ENCODE measurements at regions not wholly inside any gene's neighbourhood (a gene's known extent, or its start where the extent isn't known, plus 50 kb on each side); places are given as distances from the start of the nearest gene placed in this dataset.

DNA sequence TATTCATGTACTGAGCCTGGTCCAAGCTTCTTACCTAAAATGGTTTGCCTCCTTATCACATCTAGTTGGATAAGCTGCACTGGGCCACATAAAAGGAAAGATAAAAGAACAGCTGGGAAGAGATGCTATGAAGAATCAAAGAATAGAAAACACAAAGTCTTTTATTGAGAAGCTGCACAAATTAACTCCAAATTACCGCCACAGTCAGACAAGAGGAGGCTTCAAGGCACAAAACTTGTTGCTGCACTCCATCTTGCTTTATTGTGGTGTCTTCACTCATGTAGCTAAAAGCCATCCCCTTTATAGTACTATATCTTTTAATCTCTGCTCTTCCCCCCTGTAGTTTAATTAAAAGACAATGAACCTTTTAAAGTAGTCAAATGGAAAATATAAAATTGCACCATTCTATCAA, 330.6 kb upstream of the PMFBP1 start:
- no peak for DNase-seq

DNA sequence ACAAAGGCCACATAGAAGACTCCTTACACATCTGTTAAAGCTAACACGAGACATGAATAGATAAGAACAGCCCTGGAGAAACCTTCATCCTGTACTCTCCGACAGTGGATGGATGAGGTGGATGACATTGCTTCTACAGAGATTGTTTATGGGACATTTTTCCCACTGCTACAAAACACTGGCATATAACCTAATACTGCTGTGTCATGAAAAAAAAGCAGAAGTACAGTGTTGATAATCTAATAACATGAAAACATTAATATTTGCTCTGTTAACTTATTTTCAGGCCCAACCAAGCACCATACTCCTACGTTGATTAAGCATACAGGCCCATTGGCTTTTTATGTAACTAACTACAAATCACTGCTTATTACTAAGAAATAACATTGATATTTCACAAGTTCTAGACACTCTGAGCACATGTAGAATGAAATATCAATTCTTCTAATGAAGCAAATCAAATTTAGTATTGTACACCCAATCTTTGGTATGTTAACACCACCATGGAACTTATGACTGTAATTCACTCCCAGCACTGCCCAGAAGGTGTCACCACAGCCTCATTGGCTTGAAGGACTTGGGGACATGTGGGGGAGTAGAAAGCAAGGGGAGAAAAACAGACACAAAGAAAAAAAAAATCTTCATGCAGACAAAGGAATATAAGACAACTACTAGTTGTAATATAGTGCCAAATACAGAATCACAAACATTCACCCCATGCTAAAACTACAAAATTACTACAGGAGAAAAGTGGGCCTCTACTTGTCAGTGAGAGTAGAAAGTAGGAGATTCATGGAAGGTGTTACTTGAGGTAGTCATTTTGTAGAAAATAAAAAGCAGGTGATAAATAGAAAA, 330.0 kb upstream of the PMFBP1 start:
- DNase-seq = peak; percentile 83

DNA sequence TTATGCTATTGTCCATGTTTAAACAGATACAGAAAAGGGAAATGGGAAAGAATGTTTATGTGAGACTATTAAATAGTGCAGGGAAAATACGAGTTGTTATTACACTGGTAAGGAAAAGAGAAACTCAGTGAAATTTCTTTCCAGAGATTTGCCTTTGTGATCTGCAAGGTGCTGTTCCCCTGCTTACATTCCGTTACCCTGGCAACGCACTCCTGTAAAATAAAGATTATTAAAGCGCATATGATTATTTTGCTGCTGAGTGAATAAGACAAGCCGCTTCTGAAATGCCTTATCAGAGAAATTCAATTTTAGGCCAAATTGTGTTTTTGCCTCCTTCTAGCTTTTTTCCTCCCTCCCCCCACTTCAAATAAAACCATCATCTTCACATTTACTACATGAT, 328.6 kb upstream of the PMFBP1 start:
- DNase-seq = no peak

DNA sequence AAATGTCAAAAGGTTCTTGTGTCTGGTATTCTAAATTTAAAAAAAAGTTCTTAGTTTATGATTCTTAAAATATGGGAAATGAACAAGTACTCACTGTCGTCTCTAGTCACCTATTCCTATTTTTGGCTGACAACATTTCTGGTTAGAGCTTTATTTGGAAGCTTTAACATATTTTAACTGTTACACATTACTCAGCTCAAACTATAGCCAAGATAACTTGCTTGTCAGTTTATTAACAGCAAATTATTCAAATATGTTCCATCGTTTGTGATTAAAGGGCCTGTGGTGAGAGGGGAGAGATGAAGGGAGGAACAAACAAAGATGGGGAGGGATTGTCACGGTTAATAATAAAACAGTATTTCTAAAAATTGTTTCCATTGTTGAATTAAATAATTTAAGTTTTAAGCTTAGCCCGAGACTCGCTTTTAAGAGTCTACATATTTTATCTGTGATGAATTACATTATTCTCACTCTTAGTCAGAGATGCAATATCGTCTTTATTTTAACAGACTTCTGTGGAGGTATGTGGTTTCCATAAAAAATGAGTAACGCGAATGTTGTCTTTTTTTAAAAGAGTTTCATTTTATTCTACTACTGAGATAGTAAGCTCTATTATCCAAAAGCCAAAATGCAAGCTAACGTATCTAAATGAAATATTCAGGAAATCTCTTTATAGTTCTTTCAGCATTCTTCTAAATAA, 321.9 kb upstream of the PMFBP1 start:
- DNase-seq = peak; percentile 90

DNA sequence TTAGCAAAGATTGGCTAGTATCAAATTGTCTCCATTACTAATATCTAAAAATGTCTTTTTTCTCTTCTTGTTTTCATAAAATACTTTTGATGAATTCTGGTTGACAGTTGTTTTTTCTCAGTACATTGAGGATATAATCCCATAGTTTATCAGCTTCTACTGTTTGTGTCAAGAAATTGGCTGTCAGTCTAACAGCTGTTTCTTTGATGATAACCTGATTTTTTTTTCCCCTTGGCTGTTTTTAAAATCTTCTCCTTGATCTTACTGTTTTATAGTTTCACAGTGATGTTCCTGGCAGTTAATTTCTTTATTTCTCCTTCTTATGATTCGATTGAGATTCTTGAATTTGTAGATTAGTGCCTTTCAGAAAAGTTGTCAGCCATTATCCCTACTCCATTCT, 315.3 kb upstream of the PMFBP1 start:
- no peak for DNase-seq

DNA sequence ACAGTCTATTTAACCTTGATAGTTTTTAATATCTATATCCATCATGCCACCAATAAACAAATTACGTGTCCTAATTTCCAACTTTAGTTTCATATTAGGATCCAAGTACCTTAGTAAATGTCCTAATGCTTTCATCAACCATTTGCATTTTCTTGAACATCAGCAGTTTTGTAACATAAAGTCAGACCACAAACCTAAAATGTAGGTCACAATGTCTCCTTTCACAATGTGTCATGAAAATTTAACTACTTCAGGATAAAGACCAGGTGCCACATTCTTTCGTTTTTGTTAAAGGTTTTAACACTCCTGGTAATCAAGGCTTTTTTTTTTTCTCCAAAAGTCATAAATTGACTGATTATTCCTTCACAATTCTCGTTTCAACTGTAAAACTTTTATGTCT, 310.7 kb upstream of the PMFBP1 start:
- DNase-seq = no peak

DNA sequence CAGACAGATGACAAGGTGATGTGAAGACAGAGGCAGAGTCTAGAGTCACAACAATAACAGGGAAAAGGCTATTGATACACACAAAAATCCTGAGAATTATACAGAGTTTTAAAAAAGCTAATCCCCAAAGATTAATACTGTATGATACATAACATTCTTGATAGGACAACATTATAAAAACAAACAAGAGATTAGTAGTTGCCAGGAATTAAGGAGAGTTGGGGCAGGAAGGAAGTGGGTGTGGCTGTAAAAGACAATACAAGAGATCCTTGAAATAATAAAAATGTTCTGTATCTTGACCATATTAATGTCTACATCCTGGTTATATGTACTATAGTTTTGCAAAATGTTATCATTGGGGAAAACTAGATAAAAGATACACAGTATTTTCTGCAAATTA, 309.5 kb upstream of the PMFBP1 start:
- peak; percentile 78 for DNase-seq

DNA sequence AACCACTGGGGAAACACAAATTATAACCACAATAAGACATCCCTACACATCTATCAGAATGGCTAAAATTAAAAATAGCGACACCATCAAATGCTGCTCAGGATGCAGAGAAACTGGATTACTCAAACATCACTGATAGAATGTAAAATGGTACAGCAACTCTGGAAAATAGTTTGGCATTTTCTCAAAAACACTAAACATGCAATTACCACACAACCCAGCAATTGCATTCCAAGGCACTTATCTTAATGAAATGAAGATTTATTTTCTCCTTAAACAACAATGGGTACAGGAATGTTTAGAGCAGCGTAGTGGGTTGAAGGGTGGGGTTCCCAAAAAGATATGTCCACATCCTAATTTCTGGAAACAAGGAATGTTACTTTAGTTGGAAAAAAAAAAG, 309.0 kb upstream of the PMFBP1 start:
- DNase-seq = peak; percentile 43

DNA sequence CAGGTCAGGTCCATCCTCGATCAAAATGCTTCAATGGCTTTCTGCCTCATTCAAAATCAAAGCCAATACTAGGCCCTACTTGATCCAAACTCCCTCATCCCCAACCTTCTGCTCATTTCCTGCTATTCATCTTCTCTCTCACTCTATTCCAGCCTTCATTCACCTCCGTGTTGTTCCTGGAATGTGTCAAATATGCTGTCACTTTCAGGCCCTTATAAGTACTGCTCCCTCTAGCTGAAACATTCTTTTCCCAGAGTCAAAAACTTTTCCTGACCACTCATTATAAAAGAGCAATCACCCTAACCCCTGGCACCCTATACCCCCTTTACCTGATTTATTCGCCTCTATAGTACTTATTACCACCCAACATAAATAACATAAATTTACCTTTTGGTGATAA, 303.7 kb upstream of the PMFBP1 start:
- peak; percentile 65 for DNase-seq

DNA sequence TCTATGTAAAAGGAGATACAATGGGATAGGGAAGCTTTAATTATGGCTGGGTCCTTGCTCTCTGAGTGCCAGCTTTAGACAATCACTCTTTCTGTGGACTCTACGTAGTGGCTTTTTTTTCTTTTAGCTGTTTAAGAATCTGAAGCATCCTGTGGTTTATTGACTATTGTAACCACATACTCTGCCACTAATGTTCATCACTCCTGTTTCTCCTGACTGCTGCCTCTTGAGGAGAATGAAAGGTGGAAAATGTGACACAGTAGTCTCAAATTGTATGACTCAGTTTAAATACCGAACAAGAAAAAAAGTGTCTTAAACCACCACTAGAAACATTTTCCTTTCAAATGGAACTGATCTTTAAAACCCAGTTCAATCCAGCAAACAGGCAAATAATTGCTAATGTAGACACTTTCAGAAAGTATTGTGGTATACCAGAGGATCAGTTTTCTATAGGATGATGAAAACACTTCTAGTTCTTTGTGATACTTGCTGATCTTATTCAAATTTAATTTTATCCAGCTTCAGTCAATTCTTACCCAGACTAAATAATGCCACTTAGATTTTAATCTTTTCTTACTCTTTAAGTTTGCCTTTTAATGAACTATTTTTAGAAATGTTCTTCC, 302.7 kb upstream of the PMFBP1 start:
- peak; percentile 97 for DNase-seq

DNA sequence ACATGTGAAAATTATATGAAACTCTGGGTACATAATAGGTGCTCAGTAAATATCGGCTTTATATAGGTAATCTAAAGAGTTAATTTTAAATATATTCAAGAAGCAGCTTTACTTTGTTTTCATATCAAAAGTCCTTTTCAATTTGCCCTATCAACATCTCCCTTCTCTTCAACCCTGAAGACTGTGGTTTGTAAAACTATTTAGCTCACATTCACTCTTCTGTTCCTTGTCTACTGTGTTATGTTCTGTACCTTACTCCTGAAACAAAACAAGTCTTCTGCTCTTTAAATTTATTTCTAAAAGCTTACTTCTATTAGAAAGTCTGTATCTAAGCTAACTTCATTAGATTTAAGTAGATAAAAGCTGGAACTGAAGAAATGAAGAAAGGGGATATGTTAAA, 301.7 kb upstream of the PMFBP1 start:
- DNase-seq = no peak

DNA sequence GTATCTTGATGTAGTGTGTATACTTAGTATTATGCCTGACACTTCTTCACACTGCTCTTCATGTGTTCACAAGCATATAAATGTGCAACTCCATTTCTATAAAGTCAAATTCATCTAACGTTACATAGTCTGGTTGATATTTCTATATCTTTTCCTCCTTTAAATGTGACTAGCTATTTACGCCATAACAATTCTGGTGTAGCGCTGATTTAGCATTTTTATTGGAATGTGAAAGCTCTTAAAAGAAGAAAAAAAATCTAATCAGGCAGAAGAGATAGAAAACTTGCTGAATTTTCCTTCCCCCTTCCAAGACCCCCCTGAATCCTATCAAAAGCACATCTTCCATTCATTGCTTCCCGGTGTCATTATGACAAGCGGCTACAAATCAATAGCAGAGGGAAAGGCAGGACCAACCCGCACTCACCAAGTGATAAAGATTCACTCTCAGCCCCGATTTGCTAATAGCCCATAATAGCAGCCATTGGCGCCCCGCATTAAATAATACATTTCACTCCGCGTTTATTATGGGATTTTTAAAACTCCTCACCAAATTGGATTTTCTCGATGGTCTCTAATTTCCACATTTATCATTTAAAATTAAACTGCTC, 299.5 kb upstream of the PMFBP1 start:
- DNase-seq = no peak

DNA sequence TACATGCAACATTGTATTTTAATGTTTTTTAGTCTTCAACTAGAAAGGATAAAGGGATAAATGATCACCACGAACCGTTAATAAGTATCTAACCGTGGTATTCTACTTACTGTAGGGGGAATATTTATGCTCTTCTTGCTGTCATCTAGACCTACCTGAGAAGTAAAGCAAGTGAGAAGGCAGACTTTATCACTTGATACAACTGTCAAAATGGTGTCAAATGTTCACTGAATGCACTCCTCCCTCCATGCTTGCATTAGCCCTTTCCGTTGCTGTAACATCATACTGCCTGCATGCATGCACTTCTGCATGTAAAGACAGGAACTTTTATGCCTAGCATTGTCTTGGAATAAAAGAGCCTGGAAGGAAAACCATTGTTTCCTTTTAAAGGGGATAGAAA, 298.6 kb upstream of the PMFBP1 start:
- no peak for DNase-seq

DNA sequence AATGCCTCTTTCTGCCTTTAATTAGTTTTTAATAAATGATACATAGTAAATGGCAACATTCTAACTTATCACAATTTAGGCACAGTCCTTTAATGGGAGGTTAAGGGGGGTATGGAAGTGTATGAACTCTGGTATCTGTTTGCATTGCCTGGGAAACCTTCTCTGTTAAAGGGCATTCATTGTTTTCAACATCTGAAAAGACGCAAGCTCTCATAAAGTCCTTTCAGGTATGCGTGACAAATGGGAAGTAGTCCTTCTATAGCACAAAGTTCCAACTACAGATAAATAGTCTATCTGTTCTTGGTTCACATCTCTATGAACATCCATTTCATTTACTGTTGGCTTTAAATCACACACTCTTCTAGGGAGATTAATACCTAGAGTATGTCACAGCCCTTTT, 298.0 kb upstream of the PMFBP1 start:
- DNase-seq = no peak

DNA sequence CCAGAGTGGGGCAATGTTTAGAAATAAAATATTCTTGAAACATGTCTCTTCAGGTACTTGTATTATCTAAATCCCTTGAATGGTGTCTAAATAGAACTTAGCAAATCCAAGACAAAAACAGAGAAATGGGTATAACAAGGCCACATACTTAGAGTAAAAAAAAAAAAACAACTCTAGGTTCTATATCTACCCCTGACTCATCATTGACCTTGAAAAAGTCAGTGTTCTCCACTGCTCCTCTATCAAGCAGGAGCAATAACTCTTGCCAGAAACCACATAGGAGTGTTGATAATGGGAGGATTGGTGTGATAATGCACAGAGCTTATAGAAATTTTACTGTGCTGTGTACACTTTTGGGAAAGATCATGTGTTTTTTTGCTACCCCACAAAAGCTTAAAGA, 296.6 kb upstream of the PMFBP1 start:
- no peak for DNase-seq

DNA sequence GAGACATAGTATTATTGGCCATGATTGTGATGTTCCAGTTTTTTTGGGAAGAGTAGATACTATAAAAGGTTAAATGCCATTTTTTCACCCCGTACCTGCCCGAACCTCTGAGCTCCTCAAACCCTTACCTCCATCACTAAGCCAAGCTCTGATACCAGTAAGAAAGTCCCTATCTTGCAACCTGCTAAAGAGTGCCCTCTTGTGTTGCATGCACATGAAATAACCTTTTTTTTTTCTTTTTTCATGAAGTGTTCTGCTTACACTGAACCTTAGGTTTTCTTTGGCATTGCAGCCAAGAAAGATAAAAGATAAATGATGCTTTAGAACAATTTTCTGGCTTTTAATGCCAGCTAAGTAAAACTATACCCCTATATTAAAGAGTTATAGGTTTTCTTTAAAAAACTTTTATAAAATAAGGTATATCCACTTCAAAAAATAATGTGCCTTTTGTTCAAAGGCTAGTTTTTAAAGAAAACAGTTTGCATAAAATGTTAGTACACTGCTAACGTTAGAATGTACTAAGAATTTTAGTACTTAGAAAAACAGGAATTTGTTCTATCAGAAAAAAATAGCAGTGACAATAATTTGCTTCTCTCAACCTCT, 295.3 kb upstream of the PMFBP1 start:
- DNase-seq = peak; percentile 50

DNA sequence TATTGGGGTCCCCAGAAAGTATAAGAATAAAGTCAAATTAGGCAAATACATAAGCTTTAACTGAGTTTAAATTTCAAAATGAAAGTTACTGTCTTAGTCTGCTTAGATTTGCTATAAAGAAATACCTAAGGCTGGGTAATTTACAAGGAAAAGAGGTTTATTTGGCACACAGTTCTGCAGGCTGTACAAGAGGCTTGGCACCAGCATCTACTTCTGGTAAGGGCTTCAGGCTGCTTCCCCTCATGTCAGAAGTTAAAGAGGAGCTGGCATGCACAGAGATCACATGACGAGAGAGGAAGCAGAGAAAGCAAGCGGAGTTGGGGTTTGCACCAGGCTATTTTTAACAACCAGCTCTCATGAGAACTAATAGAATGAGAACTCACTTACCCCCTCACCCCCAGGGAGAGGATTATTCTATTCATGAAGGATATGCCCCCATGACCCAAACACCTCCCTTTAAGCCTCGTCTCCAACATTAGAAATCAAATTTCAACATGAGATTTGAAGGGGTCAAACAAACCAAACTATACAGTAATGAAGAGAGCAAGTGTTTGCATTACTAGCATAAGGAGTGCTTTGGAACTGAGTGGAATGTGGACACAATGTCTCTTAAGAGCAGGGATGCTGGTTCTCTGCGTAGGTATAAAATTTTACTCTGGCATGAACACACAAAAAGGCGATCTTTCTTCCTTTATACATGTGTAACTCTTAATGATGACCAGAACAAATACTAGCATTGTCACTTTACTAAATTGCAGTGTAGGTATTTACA, 292.8 kb upstream of the PMFBP1 start:
- DNase-seq = no peak

DNA sequence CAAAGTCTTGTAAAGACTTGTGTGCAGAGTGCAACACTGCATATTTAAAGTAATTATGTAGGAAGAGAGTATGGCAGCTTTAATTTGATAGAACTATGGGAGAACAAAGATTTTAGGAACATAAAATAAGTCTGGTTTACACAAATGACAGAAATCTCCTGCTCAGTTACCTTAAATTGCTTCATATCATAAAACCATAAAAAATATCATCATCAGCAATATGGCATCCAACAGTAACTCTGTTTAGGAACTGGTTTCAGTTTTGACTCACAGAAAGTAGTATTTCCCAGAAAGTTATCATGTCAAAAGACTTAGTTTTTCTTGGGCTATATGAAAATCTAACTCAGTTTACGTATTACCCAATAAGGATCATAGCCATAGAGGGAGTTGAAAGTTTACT, 292.1 kb upstream of the PMFBP1 start:
- no peak for DNase-seq

DNA sequence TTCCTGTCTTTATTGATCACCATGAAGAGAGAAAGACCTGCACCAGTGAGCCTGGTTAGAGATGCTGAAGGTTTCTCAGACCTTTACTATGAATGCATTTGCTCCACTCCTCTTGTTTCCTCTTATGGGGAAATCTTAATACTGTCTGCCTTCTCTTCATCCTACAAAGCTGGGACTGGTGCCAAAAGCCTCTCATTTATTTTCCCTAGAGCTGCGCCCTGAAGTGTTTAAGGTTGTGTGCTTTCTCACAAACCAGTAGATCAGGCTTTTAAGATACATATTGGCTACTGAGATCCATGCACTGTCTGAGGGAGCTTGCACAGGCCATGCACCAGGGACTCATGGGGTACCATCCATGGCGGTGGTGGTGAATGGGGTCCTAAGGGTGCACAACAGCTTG, 286.1 kb upstream of the PMFBP1 start:
- DNase-seq = no peak

DNA sequence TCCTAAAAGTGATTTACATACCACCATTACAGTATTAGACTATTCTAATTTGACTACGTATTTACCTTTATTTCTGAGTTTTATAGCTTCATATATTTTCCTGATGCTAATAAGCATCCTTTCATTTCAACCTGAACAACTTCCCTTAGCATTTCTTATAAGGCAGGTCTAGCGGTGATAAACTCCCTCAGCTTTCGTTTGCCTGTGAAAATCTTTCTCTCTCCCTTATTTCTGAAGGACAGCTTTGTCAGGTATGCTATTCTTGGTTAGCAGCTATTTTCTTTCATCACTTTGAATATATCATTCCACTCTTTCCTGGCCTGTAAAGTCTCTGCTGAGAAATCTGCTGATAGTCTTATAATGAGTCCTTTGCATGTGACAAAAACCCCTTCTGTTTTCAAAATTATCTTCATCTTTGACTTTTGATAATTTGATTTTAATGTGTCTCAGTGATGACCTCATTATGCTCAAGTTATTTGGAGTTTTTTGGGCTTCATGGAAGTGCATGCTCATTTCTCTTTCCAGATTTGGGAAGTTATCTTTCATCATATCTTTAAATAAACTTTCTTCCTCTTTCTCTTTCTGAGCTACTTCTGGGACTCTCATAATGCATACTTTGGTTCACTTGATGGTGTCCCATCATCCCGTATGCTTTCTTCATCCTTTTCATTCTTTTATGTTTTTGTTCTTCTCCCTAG, 285.4 kb upstream of the PMFBP1 start:
- DNase-seq = no peak

All from fibroblast of skin of back (primary cell).